ENCODE measurements at regions not wholly inside any gene's neighbourhood (a gene's known extent, or its start where the extent isn't known, plus 50 kb on each side); places are given as distances from the start of the nearest gene placed in this dataset.

DNA sequence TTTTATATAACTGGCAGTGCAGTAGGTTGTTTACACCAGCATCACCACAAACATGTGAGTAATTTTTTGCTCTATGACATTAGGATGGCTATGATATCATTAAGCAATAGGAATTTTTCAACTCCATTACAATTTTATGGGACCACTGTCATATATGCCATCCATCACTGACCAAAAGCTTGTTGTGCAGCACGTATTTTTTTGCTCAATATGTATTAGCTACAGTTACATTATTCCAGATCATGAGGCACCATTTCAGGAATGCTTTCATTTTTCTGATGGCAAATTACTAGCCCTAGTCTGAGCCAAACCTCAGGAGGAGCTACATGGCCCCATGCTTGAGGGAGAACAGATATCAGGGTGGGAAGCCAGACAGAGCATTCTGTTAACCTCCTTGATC is 56.8 kb upstream of the DCLK2 start:
- POLR2A ChIA-PET, result interaction anchor here (0.5 kb wide), 1 partner anchor 56 kb away, joined by 3 read pairs; no protein-coding TSS in a partner anchor
- WGBS (ENCODE audit: insufficient coverage, low coverage, missing lambda C conversion rate), result 0% methylated on average over 1 of the region's 1 CpG
- Histone ChIP-seq H3K79me2 (ENCODE audit: control insufficient read depth, insufficient read depth, low read length) (no peaks in the 10 kb centered on the region), H3K4me1 (replicated peaks in 1 of 2; ENCODE audit: control insufficient read depth in 2 of 2, insufficient read depth in 2 of 2, low read length in 2 of 2) (no peaks in the 10 kb centered on the region), H3K9me1 (ENCODE audit: control insufficient read depth, insufficient read depth, low read length) (no peaks in the 10 kb centered on the region), H3K4me3 (no peak overlapping the region), H3K9ac (ENCODE audit: insufficient read depth in 1 of 2, low read depth in 2 of 2, low read length in 2 of 2) (no peak overlapping the region), H3K27me3 (ENCODE audit: control insufficient read depth in 2 of 2, insufficient read depth in 2 of 2, low read length in 2 of 2) (no peaks in the 10 kb centered on the region), H3K36me3 (ENCODE audit: control insufficient read depth, insufficient read depth, low read length) (no peaks in the 10 kb centered on the region), H4K20me1 (replicated peaks; ENCODE audit: control insufficient read depth, insufficient read depth, low read length) (no peaks in the 10 kb centered on the region), H3K27ac (ENCODE audit: extremely low read depth, low read depth, low read length) (no peak overlapping the region), H2AFZ (ENCODE audit: low read depth, low read length) (no peak overlapping the region), H3K4me2 (ENCODE audit: insufficient read depth, low read length) (no peak overlapping the region), H3K9me3 (replicated peaks; ENCODE audit: control insufficient read depth, insufficient read depth, low read depth, low read length) (no peaks in the 10 kb centered on the region)
- CTCF ChIA-PET (ENCODE audit: low intra/inter-chr PET ratio), result no interaction called here
- intact Hi-C loops (cut with micrococcal nuclease) (no loop called here), in situ Hi-C loops (cut with MboI) (loop anchor here (25.0 kb wide), 1 partner anchor 841 kb away; no protein-coding TSS in a partner anchor)
- no TSS peak for BruUV-seq (replicated peaks)
- TF ChIP-seq ZKSCAN1 (IDR thresholded peaks at IDR 0.05; ENCODE audit: low read depth, low read length) (no peak), TRIM24 (IDR thresholded peaks at IDR 0.05) (no peak), TCF7 (IDR thresholded peaks at IDR 0.05; ENCODE audit: borderline replicate concordance) (no peak)
- TF ChIP-seq, protein P1, sequence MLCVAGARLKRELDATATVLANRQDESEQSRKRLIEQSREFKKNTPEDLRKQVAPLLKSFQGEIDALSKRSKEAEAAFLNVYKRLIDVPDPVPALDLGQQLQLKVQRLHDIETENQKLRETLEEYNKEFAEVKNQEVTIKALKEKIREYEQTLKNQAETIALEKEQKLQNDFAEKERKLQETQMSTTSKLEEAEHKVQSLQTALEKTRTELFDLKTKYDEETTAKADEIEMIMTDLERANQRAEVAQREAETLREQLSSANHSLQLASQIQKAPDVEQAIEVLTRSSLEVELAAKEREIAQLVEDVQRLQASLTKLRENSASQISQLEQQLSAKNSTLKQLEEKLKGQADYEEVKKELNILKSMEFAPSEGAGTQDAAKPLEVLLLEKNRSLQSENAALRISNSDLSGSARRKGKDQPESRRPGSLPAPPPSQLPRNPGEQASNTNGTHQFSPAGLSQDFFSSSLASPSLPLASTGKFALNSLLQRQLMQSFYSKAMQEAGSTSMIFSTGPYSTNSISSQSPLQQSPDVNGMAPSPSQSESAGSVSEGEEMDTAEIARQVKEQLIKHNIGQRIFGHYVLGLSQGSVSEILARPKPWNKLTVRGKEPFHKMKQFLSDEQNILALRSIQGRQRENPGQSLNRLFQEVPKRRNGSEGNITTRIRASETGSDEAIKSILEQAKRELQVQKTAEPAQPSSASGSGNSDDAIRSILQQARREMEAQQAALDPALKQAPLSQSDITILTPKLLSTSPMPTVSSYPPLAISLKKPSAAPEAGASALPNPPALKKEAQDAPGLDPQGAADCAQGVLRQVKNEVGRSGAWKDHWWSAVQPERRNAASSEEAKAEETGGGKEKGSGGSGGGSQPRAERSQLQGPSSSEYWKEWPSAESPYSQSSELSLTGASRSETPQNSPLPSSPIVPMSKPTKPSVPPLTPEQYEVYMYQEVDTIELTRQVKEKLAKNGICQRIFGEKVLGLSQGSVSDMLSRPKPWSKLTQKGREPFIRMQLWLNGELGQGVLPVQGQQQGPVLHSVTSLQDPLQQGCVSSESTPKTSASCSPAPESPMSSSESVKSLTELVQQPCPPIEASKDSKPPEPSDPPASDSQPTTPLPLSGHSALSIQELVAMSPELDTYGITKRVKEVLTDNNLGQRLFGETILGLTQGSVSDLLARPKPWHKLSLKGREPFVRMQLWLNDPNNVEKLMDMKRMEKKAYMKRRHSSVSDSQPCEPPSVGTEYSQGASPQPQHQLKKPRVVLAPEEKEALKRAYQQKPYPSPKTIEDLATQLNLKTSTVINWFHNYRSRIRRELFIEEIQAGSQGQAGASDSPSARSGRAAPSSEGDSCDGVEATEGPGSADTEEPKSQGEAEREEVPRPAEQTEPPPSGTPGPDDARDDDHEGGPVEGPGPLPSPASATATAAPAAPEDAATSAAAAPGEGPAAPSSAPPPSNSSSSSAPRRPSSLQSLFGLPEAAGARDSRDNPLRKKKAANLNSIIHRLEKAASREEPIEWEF (CRISPR knock-in tag; IDR thresholded peaks at IDR 0.05), result no peak
- ATAC-seq, result no peak
- no peak for DNase-seq (ENCODE audit: extremely low read depth in 1 of 4, low spot score in 3 of 4)
- FAIRE-seq, result no peak

All from K562 (cell line).